Stimulated activated naive B cell treated with anti-CD40 and anti-IgM and Interleukin-4, amounts not matched to agents 10 μg/mL and 1 μg/mL and 100 μg/mL, for 72 hours (primary cell): ENCODE measurements at regions not wholly inside any gene's neighbourhood (a gene's known extent, or its start where the extent isn't known, plus 50 kb on each side); places are given as distances from the start of the nearest gene placed in this dataset.

Experiments used
- ATAC-seq, 2 donors: fragments of 150-1000 bp; cut with Tn5 transposase; replicated peaks; 2 replicates each; pipeline ENCODE4 v1.10.0; 2021; ENCODE audit warnings: moderate library complexity in 1 of 2
- DNase-seq: peaks from one replicate; pipeline ENCODE4 v3.0.0; 2021
- H3K27ac Mint-ChIP-seq: one replicate; pipeline ENCODE4 v1.8.0; 2022; ENCODE audit warnings: mild to moderate bottlenecking, mixed read lengths
- H3K27me3 Mint-ChIP-seq, 2 donors: one replicate each; pipeline ENCODE4 v1.8.0; 2022; ENCODE audit warnings: mixed read lengths in 2 of 2
- H3K36me3 Mint-ChIP-seq, 2 donors: one replicate each; pipeline ENCODE4 v1.8.0; 2022; ENCODE audit warnings: mixed read lengths in 2 of 2, mild to moderate bottlenecking in 1 of 2
- H3K4me1 Mint-ChIP-seq, 2 donors: one replicate each; pipeline ENCODE4 v1.8.0; 2022; ENCODE audit warnings: mixed read lengths in 2 of 2, mild to moderate bottlenecking in 1 of 2
- H3K4me3 Mint-ChIP-seq, 2 donors: one replicate each; pipeline ENCODE4 v1.8.0; 2022; ENCODE audit warnings: mild to moderate bottlenecking in 2 of 2, mixed read lengths in 2 of 2, moderate library complexity in 1 of 2
- H3K9me3 Mint-ChIP-seq, 2 donors: one replicate each; pipeline ENCODE4 v1.8.0; 2022; ENCODE audit warnings: mixed read lengths in 2 of 2, mild to moderate bottlenecking in 1 of 2

GRCh38 chr11:15629690-15630321, 515.1 kb downstream of the INSC start:
- no peaks in the 10 kb centered on the region for H3K4me1 Mint-ChIP-seq
- DNase-seq: no peak
- H3K4me3 Mint-ChIP-seq: no peak overlapping the region
- no peaks in the 10 kb centered on the region for H3K36me3 Mint-ChIP-seq
- H3K27ac Mint-ChIP-seq: no peak overlapping the region
- peak; percentile 25 to 46 for ATAC-seq
- H3K27me3 Mint-ChIP-seq: no peaks in the 10 kb centered on the region
- H3K9me3 Mint-ChIP-seq: peaks cover 0 to 2% of the 10 kb centered on the region in 2 donors

GRCh38 chr11:15630896-15631295, 516.2 kb downstream of the INSC start:
- no peak for ATAC-seq
- H3K9me3 Mint-ChIP-seq: peaks cover 0 to 2% of the 10 kb centered on the region in 2 donors
- no peaks in the 10 kb centered on the region for H3K36me3 Mint-ChIP-seq
- no peak overlapping the region for H3K4me3 Mint-ChIP-seq
- no peak for DNase-seq
- H3K4me1 Mint-ChIP-seq: no peaks in the 10 kb centered on the region
- no peaks in the 10 kb centered on the region for H3K27me3 Mint-ChIP-seq
- no peak overlapping the region for H3K27ac Mint-ChIP-seq

GRCh38 chr11:15635521-15635920, 520.8 kb downstream of the INSC start:
- H3K4me1 Mint-ChIP-seq: no peaks in the 10 kb centered on the region
- H3K27me3 Mint-ChIP-seq: no peaks in the 10 kb centered on the region
- ATAC-seq (no peak), DNase-seq (no peak)
- peaks cover 0 to 1% of the 10 kb centered on the region in 2 donors for H3K9me3 Mint-ChIP-seq
- no peaks in the 10 kb centered on the region for H3K36me3 Mint-ChIP-seq
- no peak overlapping the region for H3K27ac Mint-ChIP-seq
- H3K4me3 Mint-ChIP-seq: no peak overlapping the region

DNA sequence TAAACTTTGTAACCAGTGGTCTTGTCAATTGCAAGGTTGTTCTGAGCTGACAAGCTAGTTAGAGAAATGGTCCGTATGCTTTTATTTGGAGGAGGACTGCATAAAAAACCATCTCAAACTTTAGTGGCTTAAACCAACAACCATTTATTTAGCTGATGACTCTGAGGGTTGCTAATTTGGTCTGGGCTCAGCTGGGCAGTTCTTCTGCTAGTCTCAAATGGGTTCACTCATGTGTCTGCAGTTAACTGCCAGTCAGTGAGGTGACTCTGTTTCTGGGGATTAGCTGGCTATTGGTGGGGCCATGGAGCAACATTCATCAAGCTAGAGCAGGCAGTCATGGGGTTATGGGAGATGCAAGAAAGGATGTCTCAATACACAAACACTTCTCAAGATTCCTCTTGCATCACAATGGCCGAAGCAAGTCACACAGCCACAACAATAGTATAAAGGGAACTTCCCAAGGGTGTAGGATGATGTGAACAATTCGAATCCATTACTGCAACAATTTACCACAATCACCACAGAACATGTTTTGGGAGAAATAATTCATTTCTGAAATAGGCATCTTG, 521.9 kb downstream of the INSC start:
- H3K27me3 Mint-ChIP-seq: no peaks in the 10 kb centered on the region
- no peaks in the 10 kb centered on the region for H3K4me1 Mint-ChIP-seq
- ATAC-seq (no peak), DNase-seq (no peak)
- H3K4me3 Mint-ChIP-seq: no peak overlapping the region
- peaks cover 0 to 1% of the 10 kb centered on the region in 2 donors for H3K9me3 Mint-ChIP-seq
- H3K27ac Mint-ChIP-seq: no peak overlapping the region
- no peaks in the 10 kb centered on the region for H3K36me3 Mint-ChIP-seq

GRCh38 chr11:15638386-15638787, 523.7 kb downstream of the INSC start:
- H3K4me1 Mint-ChIP-seq: no peaks in the 10 kb centered on the region
- H3K9me3 Mint-ChIP-seq: peaks cover 0 to 1% of the 10 kb centered on the region in 2 donors
- ATAC-seq (no peak), DNase-seq (no peak)
- no peaks in the 10 kb centered on the region for H3K27me3 Mint-ChIP-seq
- H3K27ac Mint-ChIP-seq: no peak overlapping the region
- no peak overlapping the region for H3K4me3 Mint-ChIP-seq
- H3K36me3 Mint-ChIP-seq: no peaks in the 10 kb centered on the region

DNA sequence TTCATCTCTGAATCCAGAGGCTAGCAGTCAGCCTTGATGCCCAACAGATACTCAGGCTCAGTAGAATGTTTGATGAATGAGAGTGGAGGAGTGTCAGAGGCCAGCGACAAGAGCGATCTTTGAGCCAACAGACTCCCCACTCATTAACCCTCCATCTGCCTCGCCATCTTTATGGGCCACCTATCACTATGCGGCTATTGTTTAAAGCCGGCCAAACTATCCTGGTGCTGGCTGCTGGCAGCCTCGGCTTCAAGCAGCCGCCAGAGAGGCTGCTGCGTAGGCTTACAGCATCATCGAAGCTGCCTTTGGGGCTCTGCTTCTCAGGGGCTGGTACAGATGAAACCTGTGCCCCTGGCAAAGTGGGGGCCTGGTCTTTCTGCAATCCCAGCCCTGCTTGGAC, 525.6 kb downstream of the INSC start:
- ATAC-seq (no peak), DNase-seq (no peak)
- H3K4me3 Mint-ChIP-seq: no peak overlapping the region
- no peaks in the 10 kb centered on the region for H3K27me3 Mint-ChIP-seq
- no peaks in the 10 kb centered on the region for H3K4me1 Mint-ChIP-seq
- H3K9me3 Mint-ChIP-seq: peaks cover 0 to 1% of the 10 kb centered on the region in 2 donors
- H3K36me3 Mint-ChIP-seq: no peaks in the 10 kb centered on the region
- H3K27ac Mint-ChIP-seq: no peak overlapping the region

DNA sequence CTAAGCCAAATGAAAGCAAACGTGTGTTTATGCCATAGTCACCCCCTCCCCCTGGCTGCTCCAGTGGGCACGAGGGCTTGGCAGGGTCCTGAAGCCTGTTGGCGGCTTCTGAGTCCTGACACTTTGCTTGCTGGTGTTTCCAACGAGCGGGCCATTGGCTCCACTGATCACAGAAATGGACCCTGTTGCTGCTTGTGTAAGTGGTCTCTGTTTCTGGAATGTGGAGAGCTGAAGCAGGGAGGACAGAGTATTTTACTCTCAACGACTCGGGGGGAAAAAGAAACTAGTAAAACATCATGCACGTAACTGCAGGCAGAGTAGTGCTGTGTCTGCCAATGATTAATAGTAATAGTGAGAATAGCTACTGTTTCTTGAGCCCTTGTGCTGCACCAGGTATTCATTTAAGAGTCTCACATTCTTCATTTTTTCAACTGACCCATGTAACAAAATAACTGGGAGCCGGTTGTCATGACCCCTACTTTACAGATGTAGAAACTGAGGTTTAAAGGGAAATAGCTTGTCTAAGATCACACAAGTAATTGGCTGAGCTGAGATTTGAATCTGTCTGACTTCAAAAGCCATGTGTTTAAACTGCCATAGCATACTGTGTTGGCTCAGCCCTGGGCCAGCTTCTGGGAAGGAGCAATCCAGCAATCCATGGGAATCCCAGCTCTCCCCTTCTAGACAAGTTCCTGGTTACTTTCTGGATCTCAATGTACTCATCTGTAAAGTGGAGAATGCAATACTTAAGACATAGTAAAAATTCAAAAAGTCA, 526.7 kb downstream of the INSC start:
- DNase-seq: no peak
- no peaks in the 10 kb centered on the region for H3K27me3 Mint-ChIP-seq
- no peaks in the 10 kb centered on the region for H3K4me1 Mint-ChIP-seq
- H3K36me3 Mint-ChIP-seq: no peaks in the 10 kb centered on the region
- no peak overlapping the region for H3K27ac Mint-ChIP-seq
- ATAC-seq: no peak
- H3K9me3 Mint-ChIP-seq: no peaks in the 10 kb centered on the region
- H3K4me3 Mint-ChIP-seq: no peak overlapping the region

- Mint-ChIP-seq H3K27ac (no peak overlapping the region), H3K36me3 (no peaks in the 10 kb centered on the region), H3K4me3 (no peak overlapping the region), H3K27me3 (no peaks in the 10 kb centered on the region), H3K9me3 (no peaks in the 10 kb centered on the region), H3K4me1 (no peaks in the 10 kb centered on the region)
- DNase-seq (no peak), ATAC-seq (no peak)
Measured at GRCh38 chr11:15645201-15645600, 530.5 kb downstream of the INSC start.

DNA sequence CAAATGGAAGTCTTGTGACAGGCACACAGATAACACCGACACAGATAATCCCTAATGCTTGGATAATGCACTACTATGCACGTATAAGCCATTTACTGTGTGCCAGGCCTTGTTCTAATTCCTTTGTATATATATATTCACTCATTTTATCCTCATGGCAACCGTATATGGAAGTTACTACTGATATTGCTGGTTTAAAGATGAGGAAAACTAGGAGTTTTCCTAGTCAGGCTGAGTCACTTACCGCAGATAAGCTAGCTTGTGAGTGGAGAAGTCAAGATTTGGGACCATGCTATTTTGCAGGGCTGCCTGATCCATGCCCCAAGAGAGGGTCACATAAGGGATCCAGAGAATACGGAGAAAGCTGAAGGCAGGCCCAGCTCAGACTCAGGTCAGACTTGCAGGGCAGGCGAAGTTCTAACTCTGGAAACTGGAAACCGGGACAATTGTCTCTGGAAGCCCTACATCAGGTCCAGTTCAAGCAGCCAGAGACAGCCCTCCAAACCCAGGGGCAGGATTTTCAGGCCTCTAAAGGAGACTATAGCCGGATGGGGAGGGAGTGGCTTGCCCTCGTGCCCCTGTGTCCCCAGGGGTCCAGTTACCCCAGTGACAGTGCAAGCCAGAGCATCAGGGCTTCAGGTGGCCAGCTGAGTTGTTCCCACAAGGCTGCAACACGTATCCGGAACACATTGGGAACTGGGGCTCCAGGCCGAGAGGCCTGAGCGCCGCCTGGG, 534.8 kb downstream of the INSC start:
- H3K27ac Mint-ChIP-seq: no peak overlapping the region
- no peaks in the 10 kb centered on the region for H3K36me3 Mint-ChIP-seq
- no peak for DNase-seq
- ATAC-seq: peak; percentile 4 to 10
- peaks cover 14 to 19% of the 10 kb centered on the region in 2 donors for H3K27me3 Mint-ChIP-seq
- no peaks in the 10 kb centered on the region for H3K4me1 Mint-ChIP-seq
- no peaks in the 10 kb centered on the region for H3K9me3 Mint-ChIP-seq
- H3K4me3 Mint-ChIP-seq: no peak overlapping the region

DNA sequence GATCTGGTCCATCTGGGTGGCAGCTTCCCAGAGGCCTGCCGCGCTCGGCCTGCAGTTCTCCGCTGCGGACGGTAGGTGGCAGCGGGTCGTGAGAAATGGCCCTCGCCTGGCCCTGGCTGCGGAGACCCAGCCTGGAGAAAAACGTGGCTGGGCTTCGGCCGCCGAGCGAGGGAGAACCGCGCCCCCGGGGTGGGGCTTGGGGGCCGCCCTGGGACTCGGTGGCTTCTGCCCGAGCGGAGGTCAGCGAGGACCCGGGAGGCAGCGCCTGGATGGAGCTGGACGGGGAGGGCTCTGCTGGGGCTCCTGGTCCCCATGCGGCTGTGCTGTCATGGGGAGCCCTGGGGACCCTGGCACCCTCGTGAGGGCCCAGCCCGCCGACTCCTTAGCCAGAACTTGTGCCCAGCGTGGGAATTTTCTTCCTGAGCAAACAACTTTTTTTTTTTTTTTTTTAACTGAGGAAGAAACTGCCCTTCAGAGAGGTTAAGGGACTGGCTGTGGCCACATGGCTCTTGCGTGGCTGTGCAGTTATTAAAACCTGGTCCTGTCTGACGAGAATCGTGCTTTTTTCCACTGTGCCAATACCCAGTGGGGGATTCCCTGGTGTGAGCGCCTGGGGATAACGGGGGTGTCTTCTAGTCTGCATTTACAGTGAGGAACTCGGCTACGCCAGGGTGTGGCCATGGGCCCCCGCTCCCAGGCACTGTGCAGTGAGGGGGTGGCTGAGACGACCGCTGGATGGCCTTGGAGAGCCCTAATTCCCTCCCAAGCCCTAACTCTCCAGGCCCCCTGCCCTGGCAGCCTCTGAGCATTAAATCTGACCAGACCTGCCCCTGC, 535.6 kb downstream of the INSC start:
- ATAC-seq: peak; percentile 92
- H3K36me3 Mint-ChIP-seq: no peaks in the 10 kb centered on the region
- H3K9me3 Mint-ChIP-seq: no peaks in the 10 kb centered on the region
- no peak overlapping the region for H3K4me3 Mint-ChIP-seq
- H3K27ac Mint-ChIP-seq: no peak overlapping the region
- no peaks in the 10 kb centered on the region for H3K4me1 Mint-ChIP-seq
- H3K27me3 Mint-ChIP-seq: peaks cover 14 to 19% of the 10 kb centered on the region in 2 donors
- peak; percentile 71 for DNase-seq

DNA sequence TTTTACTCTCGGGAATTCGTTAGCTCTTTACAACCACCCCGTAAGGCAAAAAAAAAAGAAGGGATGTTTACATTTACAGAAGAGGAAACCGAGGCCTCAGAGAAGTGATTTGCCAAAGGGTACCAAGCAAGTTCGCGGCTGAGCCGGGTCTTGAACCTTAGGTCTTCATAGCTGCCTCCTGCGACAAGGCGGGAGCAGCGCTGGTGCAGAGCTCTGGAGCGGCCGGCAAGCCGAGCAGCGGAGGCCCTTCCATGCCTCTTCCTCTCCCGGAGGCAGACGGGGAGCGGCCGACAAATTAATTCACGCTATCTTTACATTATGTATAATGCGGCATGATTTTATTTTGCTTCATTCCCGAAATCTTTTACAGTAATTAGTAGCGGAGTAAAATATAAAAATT, 536.3 kb downstream of the INSC start:
- H3K4me3 Mint-ChIP-seq: no peak overlapping the region
- no peak for ATAC-seq
- DNase-seq: no peak

DNA sequence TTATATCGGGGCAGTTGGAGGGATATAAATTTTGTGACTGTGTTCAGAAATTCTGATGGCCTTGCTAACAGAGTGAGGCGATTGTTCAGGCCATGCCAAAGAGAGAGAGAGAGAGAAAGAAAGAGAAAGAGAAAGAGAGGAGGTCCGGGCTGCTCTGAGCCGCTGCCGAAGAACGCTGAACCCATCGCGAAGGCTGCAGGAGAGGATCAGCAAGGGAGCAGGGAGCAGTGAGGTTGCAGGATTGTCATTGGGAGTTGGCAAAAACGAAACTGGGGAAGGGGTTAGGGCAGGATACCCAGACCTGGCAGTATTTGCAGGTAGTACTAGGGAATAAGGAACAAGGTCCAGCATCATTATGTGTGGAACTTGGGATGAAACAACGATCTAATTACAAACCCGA, 537.1 kb downstream of the INSC start:
- H3K9me3 Mint-ChIP-seq: no peaks in the 10 kb centered on the region
- no peak overlapping the region for H3K27ac Mint-ChIP-seq
- no peak overlapping the region for H3K4me3 Mint-ChIP-seq
- H3K36me3 Mint-ChIP-seq: no peaks in the 10 kb centered on the region
- H3K4me1 Mint-ChIP-seq: no peaks in the 10 kb centered on the region
- ATAC-seq: no peak
- DNase-seq: no peak
- H3K27me3 Mint-ChIP-seq: peaks cover 14 to 19% of the 10 kb centered on the region in 2 donors

More for the DNA sequence above, 536.3 kb downstream of the INSC start:
- Mint-ChIP-seq H3K27me3 (peaks cover 14 to 19% of the 10 kb centered on the region in 2 donors), H3K4me1 (no peaks in the 10 kb centered on the region), H3K9me3 (no peaks in the 10 kb centered on the region), H3K27ac (no peak overlapping the region), H3K36me3 (no peaks in the 10 kb centered on the region)

DNA sequence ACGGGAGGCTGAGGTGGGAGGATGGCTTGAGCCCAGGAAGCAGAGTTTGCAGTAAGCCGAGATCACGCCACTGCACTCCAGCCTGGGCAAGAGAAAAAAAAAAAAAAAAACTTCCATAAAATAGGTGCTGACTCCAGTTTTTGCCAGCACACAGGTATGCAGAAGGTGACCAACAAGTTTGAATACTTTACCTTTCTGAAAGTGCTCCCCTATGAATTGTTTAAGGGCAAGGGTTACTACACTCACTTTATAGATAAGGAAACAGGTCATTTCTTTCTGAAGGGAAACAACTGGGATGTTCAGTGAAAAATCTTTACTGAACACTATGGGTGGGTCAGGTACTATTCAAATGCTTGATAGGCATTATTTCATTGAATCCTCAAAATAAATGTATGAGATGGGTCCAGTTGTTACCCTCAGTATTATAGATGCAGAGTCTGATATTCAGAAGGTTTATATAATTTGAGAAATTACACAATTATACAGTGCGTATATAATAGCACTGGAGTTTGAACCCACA, 538.5 kb downstream of the INSC start:
- no peaks in the 10 kb centered on the region for H3K9me3 Mint-ChIP-seq
- H3K27ac Mint-ChIP-seq: no peak overlapping the region
- ATAC-seq (no peak), DNase-seq (no peak)
- no peaks in the 10 kb centered on the region for H3K36me3 Mint-ChIP-seq
- H3K4me1 Mint-ChIP-seq: no peaks in the 10 kb centered on the region
- peaks cover 14 to 19% of the 10 kb centered on the region in 2 donors for H3K27me3 Mint-ChIP-seq
- no peak overlapping the region for H3K4me3 Mint-ChIP-seq

DNA sequence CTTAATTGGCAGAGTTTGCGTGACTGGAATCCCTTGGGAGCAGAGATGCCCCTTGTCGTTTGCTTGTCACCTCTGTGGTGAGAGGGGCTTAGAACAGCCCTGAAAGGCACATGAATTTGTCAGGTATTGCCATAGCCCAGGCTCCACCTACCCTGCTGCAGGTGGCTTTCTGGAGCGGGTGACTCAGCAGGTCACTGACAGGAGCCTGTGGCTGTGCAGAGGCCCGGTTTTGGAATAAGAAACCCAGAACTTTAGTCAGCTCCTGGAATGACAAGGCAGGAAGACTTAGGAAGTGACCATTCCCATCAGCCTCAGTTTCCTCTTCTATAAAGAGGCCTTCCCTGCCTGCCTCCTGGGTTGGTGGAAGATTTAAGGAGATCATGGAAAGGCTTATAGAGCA, 539.7 kb downstream of the INSC start:
- Mint-ChIP-seq H3K9me3 (no peaks in the 10 kb centered on the region), H3K27ac (no peak overlapping the region), H3K4me3 (no peak overlapping the region), H3K36me3 (no peaks in the 10 kb centered on the region), H3K4me1 (no peaks in the 10 kb centered on the region), H3K27me3 (peaks cover 14 to 19% of the 10 kb centered on the region in 2 donors)
- no peak for DNase-seq
- ATAC-seq: no peak
